H54 (cell line): ENCODE measurements at regions not wholly inside any gene's neighbourhood (a gene's known extent, or its start where the extent isn't known, plus 50 kb on each side); places are given as distances from the start of the nearest gene placed in this dataset.

Experiments
- DNase-seq: peaks from one replicate; pipeline ENCODE4 v3.0.0; 2011; ENCODE audit warnings: low spot score, mixed read lengths; ENCODE audit not compliant: insufficient read length
- FAIRE-seq: peaks from 3 replicates; lab custom pipeline; 2011; peaks lifted over from hg19 to GRCh38; lab: Jason Lieb, UNC
- POLR2A ChIP-seq: IDR thresholded peaks from 2 replicates; pipeline ENCODE4 v1.6.1; 2011; ENCODE audit warnings: low read depth, mild to moderate bottlenecking, low read length

GRCh38 chr4:153146961-153147360 lies 57.3 kb upstream of the TRIM2 start:
- DNase-seq (no peak), FAIRE-seq (no peak)

GRCh38 chr4:153148791-153149190 lies 55.5 kb upstream of the TRIM2 start:
- DNase-seq (no peak), FAIRE-seq (no peak)
- no peak for TF ChIP-seq POLR2A

More at GRCh38 chr4:153146961-153147360, 57.3 kb upstream of the TRIM2 start:
- TF ChIP-seq POLR2A = no peak

GRCh38 chr4:153151535-153152455 lies 52.4 kb upstream of the TRIM2 start:
- FAIRE-seq = no peak
- TF ChIP-seq POLR2A = no peak
- peak; percentile 28 for DNase-seq

GRCh38 chr4:153152501-153153338 lies 51.5 kb upstream of the TRIM2 start:
- FAIRE-seq (no peak), DNase-seq (no peak)
- TF ChIP-seq POLR2A = no peak

- DNase-seq = peak; percentile 20
- FAIRE-seq = no peak
- TF ChIP-seq POLR2A = peak; percentile 48; the same call in 1 of the 2 replicates
Observed at GRCh38 chr4:153153339-153153871, 50.8 kb upstream of the TRIM2 start.

- no peak for DNase-seq
- no peak for TF ChIP-seq POLR2A
- FAIRE-seq = no peak
Observed at GRCh38 chr4:153154007-153154975, 50.0 kb upstream of the TRIM2 start.
